ENCODE measurements at regions not wholly inside any gene's neighbourhood (a gene's known extent, or its start where the extent isn't known, plus 50 kb on each side); places are given as distances from the start of the nearest gene placed in this dataset.

DNA sequence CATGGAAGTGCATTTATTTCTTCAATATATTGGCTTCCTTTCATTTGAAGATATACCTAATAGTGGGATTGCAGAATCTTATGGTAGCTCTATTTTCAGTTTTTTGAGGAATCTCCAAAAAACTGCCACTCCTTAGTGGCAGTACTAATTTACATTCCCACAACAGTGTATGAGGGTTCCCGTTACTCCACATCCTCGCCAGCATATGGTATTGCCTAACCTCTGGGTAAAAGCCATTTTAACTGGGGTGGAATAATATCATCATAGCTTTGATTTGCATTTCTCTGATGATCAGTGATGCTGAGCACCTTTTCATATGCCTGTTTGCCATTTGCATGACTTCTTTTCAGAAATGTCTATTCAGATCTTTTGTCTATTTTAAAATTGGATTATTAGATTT, 471.9 kb upstream of the UBE2E3 start:
- H3K36me3 ChIP-seq (ENCODE audit: control insufficient read depth, insufficient read depth, low read length) = no peaks in the 10 kb centered on the region
- no peaks in the 10 kb centered on the region for H3K9me3 ChIP-seq (ENCODE audit: control insufficient read depth, insufficient read depth, low read depth, low read length)

DNA sequence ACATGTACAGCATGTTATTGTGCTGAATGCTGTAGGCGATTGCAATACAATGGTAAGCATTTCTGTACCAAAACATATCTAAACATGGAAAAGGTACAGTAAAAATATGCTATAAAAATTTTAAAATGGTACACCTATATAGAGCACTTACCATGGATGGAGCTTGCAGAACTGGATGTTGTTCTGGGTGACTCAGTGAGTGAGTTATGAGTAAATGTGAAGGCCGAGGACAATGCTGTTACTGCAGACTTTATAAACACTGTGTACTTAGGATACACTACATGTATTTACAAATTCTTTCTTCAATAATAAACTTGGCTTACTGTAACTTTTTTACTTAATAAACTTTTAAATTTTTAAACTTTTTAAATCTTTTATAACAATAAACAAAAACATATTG, 473.4 kb upstream of the UBE2E3 start:
- no peaks in the 10 kb centered on the region for H3K9me3 ChIP-seq (ENCODE audit: control insufficient read depth, insufficient read depth, low read depth, low read length)
- no peaks in the 10 kb centered on the region for H3K27me3 ChIP-seq (ENCODE audit: control insufficient read depth, insufficient read depth, low read length)
- no peak overlapping the region for H3K4me3 ChIP-seq (ENCODE audit: low read depth, low read length)
- H3K27ac ChIP-seq (ENCODE audit: low read depth, low read length) = no peak overlapping the region
- no peaks in the 10 kb centered on the region for H3K4me1 ChIP-seq (ENCODE audit: control insufficient read depth, insufficient read depth, low read length)
- H3K9ac ChIP-seq (ENCODE audit: low read length) = no peak overlapping the region
- no peaks in the 10 kb centered on the region for H3K36me3 ChIP-seq (ENCODE audit: control insufficient read depth, insufficient read depth, low read length)

More for the DNA sequence above, 471.9 kb upstream of the UBE2E3 start:
- Histone ChIP-seq H3K9ac (ENCODE audit: low read length) (no peak overlapping the region), H3K27me3 (ENCODE audit: control insufficient read depth, insufficient read depth, low read length) (no peaks in the 10 kb centered on the region), H3K4me1 (ENCODE audit: control insufficient read depth, insufficient read depth, low read length) (no peaks in the 10 kb centered on the region), H3K27ac (ENCODE audit: low read depth, low read length) (no peak overlapping the region), H3K4me3 (ENCODE audit: low read depth, low read length) (no peak overlapping the region)

DNA sequence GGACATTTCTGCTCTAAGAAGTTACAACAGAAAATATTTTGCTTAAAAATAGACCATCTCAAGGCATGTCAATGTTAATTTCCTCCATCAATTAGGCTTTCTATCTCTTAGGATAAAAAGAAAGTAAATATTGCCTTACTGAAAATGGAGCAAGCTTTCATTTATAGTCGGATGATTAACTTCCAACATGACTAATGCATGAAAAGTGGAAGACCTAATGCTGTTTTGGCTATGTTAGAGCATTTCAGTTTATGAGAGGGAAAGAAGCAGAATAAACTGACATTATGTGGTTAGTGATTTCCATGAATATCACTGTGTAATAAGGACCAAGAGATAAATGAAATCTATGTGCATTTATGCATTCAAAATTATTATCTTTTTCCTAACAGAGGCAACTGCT, 475.2 kb upstream of the UBE2E3 start:
- H3K9ac ChIP-seq (ENCODE audit: low read length) = no peak overlapping the region
- H3K9me3 ChIP-seq (ENCODE audit: control insufficient read depth, insufficient read depth, low read depth, low read length) = no peaks in the 10 kb centered on the region
- no peak overlapping the region for H3K4me3 ChIP-seq (ENCODE audit: low read depth, low read length)
- H3K36me3 ChIP-seq (ENCODE audit: control insufficient read depth, insufficient read depth, low read length) = no peaks in the 10 kb centered on the region
- no peak overlapping the region for H3K27ac ChIP-seq (ENCODE audit: low read depth, low read length)
- no peaks in the 10 kb centered on the region for H3K27me3 ChIP-seq (ENCODE audit: control insufficient read depth, insufficient read depth, low read length)
- no peaks in the 10 kb centered on the region for H3K4me1 ChIP-seq (ENCODE audit: control insufficient read depth, insufficient read depth, low read length)

DNA sequence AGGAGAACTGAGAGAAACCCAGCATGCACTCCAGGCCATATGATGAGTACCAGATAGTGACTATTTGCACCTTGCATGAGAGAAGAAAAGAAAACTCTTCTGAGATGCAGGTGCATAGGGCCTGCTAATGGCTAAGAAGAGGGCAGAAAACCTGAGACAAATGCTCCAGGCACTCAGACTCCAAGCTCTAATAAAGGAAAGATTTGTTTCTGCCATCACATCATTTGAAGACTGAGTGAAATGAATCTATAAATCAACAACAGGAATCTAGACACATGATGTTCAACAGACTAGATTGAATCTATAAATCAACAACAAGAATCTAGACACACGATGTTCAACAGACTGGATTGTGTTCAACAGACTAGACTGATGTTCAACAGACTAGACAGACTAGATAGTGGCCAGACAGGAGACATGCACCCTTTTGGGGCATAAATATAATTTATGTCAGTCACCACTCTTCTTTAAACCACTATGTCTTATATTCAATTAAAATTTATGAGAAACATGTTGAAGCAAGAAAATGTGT, 482.7 kb upstream of the UBE2E3 start:
- H3K9me3 ChIP-seq (ENCODE audit: control insufficient read depth, insufficient read depth, low read depth, low read length) = no peaks in the 10 kb centered on the region
- H3K4me3 ChIP-seq (ENCODE audit: low read depth, low read length) = no peak overlapping the region
- H3K27me3 ChIP-seq (ENCODE audit: control insufficient read depth, insufficient read depth, low read length) = no peaks in the 10 kb centered on the region
- H3K27ac ChIP-seq (ENCODE audit: low read depth, low read length) = no peak overlapping the region
- no peak overlapping the region for H3K9ac ChIP-seq (ENCODE audit: low read length)
- H3K36me3 ChIP-seq (ENCODE audit: control insufficient read depth, insufficient read depth, low read length) = no peaks in the 10 kb centered on the region
- no peaks in the 10 kb centered on the region for H3K4me1 ChIP-seq (ENCODE audit: control insufficient read depth, insufficient read depth, low read length)

DNA sequence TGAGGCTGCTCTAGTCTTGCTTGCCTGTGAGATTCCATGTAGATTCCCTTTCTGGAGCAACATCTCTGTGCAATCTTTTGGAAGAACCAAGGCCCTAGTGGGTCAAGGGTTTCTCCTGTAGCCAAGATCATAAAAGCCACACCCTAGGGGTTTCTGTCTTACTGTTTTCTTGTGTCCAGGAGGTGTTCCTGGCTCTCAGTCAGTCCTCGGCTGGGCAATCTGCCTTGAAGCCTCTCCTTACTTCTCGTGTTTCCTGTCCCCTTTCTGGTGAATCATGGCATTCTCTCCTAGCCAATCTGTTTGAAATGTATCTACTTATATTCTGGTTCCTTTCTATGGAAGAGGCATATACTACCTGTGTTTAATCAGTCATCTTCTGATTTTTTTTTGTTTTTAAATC, 484.8 kb upstream of the UBE2E3 start:
- H3K9ac ChIP-seq (ENCODE audit: low read length) = no peak overlapping the region
- no peak overlapping the region for H3K4me3 ChIP-seq (ENCODE audit: low read depth, low read length)
- no peaks in the 10 kb centered on the region for H3K4me1 ChIP-seq (ENCODE audit: control insufficient read depth, insufficient read depth, low read length)
- H3K27ac ChIP-seq (ENCODE audit: low read depth, low read length) = no peak overlapping the region
- H3K9me3 ChIP-seq (ENCODE audit: control insufficient read depth, insufficient read depth, low read depth, low read length) = no peaks in the 10 kb centered on the region
- no peaks in the 10 kb centered on the region for H3K36me3 ChIP-seq (ENCODE audit: control insufficient read depth, insufficient read depth, low read length)
- H3K27me3 ChIP-seq (ENCODE audit: control insufficient read depth, insufficient read depth, low read length) = no peaks in the 10 kb centered on the region

DNA sequence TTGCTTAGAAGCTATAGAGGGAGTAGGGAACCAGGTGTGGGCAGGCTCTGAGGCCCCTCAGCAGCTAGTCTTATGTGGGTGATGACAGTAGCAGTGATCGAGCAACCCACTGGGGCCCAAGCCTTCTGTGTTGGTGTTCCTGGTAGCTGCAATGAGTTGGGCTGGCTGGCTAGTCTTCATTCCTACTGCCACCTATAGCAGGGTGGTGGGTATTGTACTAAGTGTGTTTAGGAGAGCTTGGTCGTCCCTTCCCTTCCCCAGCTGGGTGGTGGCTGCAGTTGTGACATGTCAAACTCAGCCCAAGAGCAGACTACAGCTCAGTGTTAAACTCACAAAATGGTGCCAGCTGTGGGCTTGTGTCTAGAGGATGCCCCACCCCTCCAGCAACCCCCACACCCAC, 486.1 kb upstream of the UBE2E3 start:
- H3K4me3 ChIP-seq (ENCODE audit: low read depth, low read length) = no peak overlapping the region
- no peaks in the 10 kb centered on the region for H3K4me1 ChIP-seq (ENCODE audit: control insufficient read depth, insufficient read depth, low read length)

DNA sequence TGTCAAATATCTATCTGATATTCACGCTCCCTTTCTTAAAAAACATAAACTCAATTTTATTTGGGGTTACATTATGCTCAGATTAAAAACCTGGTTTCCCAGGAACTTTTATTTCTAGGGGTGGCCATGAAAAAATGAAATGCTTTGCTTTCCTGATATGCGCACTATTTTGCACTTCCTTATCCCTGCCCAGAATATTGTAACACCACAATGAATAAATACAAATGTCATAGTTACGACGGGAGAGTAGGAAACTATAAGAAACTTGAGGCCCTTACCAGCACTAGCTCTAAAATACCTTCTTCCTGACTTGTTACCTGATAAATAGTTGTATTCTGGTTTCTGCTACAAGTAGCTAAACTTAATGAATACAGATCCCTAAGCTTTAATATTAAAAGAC, 475.6 kb upstream of the CWC22 start:
- H3K27ac ChIP-seq (ENCODE audit: low read depth, low read length) = no peak overlapping the region
- H3K9ac ChIP-seq (ENCODE audit: low read length) = no peak overlapping the region
- H3K4me1 ChIP-seq (ENCODE audit: control insufficient read depth, insufficient read depth, low read length) = no peaks in the 10 kb centered on the region
- no peak overlapping the region for H3K4me3 ChIP-seq (ENCODE audit: low read depth, low read length)
- H3K9me3 ChIP-seq (ENCODE audit: control insufficient read depth, insufficient read depth, low read depth, low read length) = no peaks in the 10 kb centered on the region
- H3K36me3 ChIP-seq (ENCODE audit: control insufficient read depth, insufficient read depth, low read length) = no peaks in the 10 kb centered on the region
- no peaks in the 10 kb centered on the region for H3K27me3 ChIP-seq (ENCODE audit: control insufficient read depth, insufficient read depth, low read length)

More for the DNA sequence above, 486.1 kb upstream of the UBE2E3 start:
- H3K27ac ChIP-seq (ENCODE audit: low read depth, low read length) = no peak overlapping the region
- H3K9me3 ChIP-seq (ENCODE audit: control insufficient read depth, insufficient read depth, low read depth, low read length) = no peaks in the 10 kb centered on the region
- no peaks in the 10 kb centered on the region for H3K27me3 ChIP-seq (ENCODE audit: control insufficient read depth, insufficient read depth, low read length)
- H3K36me3 ChIP-seq (ENCODE audit: control insufficient read depth, insufficient read depth, low read length) = no peaks in the 10 kb centered on the region
- H3K9ac ChIP-seq (ENCODE audit: low read length) = no peak overlapping the region

DNA sequence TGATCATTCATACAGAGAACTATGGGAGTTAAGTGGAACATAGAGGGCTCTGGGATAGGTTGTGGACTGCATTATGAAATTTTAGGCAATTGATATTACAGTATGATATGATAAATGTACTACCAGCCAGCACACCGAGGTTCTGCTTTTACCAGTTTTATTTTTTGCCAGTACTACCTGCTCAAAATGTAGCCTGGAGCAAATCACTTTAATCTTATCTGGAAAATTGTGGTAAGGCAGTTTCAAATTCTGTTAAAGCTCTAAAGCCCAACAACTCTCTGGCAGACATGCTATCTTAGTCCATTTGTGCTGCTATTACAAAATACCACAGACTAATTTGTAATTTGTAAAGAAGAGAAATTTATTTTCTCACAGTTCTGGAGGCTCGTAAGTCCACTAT, 474.9 kb upstream of the CWC22 start:
- H3K27me3 ChIP-seq (ENCODE audit: control insufficient read depth, insufficient read depth, low read length) = no peaks in the 10 kb centered on the region
- H3K27ac ChIP-seq (ENCODE audit: low read depth, low read length) = no peak overlapping the region
- H3K4me1 ChIP-seq (ENCODE audit: control insufficient read depth, insufficient read depth, low read length) = no peaks in the 10 kb centered on the region
- H3K4me3 ChIP-seq (ENCODE audit: low read depth, low read length) = no peak overlapping the region
- H3K9me3 ChIP-seq (ENCODE audit: control insufficient read depth, insufficient read depth, low read depth, low read length) = no peaks in the 10 kb centered on the region
- H3K9ac ChIP-seq (ENCODE audit: low read length) = no peak overlapping the region
- H3K36me3 ChIP-seq (ENCODE audit: control insufficient read depth, insufficient read depth, low read length) = no peaks in the 10 kb centered on the region

DNA sequence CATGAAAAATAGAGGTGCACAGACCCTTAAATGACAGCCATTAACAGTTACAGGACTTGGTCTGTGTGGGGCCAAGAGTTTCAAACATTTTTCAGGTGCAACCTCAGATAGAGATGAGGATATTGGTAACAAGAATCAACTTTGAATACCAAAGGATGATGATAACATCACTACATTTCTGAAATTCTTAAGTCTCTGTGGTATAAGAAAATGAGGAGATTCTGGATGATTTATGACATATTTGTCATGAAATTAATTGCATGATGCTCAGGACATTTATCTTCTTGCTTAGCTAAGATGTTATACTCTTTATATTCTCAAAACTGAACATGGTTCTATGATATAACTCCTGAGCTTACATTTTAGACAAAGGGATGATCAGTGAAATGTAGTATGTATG, 471.8 kb upstream of the CWC22 start:
- Histone ChIP-seq H3K36me3 (ENCODE audit: control insufficient read depth, insufficient read depth, low read length) (no peaks in the 10 kb centered on the region), H3K4me3 (ENCODE audit: low read depth, low read length) (no peak overlapping the region), H3K9me3 (ENCODE audit: control insufficient read depth, insufficient read depth, low read depth, low read length) (no peaks in the 10 kb centered on the region), H3K9ac (ENCODE audit: low read length) (no peak overlapping the region), H3K27me3 (ENCODE audit: control insufficient read depth, insufficient read depth, low read length) (no peaks in the 10 kb centered on the region), H3K27ac (ENCODE audit: low read depth, low read length) (no peak overlapping the region), H3K4me1 (ENCODE audit: control insufficient read depth, insufficient read depth, low read length) (no peaks in the 10 kb centered on the region)

DNA sequence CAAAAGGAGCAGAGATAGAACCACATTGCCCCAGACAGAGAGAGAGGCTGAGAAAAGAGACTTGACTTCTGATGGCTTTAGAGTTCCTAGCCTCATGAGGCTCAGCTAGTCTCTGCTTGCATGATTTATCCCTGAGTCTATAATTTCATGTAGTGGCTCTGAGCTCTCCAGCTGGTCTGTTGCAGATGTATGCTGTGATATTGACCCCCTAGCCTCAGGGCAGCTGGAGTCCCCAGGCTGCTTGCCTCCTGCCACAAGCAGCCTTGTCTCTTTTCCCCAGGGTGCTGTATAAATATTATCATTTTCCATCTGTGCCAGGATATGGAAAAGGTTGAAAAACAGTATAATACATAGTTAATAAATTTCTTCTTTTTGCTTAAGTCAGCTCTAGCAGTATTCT, 467.6 kb upstream of the CWC22 start:
- Histone ChIP-seq H3K9me3 (ENCODE audit: control insufficient read depth, insufficient read depth, low read depth, low read length) (no peaks in the 10 kb centered on the region), H3K27me3 (ENCODE audit: control insufficient read depth, insufficient read depth, low read length) (no peaks in the 10 kb centered on the region), H3K36me3 (ENCODE audit: control insufficient read depth, insufficient read depth, low read length) (no peaks in the 10 kb centered on the region), H3K4me3 (ENCODE audit: low read depth, low read length) (no peak overlapping the region), H3K27ac (ENCODE audit: low read depth, low read length) (no peak overlapping the region), H3K9ac (ENCODE audit: low read length) (no peak overlapping the region), H3K4me1 (ENCODE audit: control insufficient read depth, insufficient read depth, low read length) (no peaks in the 10 kb centered on the region)

DNA sequence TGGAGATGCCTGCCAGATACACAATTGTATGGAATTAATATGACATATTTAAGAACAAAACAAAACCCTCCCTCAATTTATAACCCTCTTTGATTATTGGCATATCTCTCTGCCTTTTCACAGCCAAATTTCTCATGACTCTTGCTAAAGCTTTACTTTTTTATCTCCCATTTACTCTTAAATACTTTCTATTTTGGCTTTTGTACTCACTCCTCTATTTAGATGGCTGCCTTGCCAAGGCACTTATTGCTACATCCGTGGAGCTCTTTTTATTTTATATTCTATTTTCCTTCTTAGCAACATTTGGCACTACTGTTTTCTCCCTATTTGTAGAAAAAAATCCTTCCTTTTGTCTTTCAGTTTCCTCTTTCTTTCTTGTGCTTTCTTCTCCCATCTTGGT, 466.4 kb upstream of the CWC22 start:
- no peaks in the 10 kb centered on the region for H3K27me3 ChIP-seq (ENCODE audit: control insufficient read depth, insufficient read depth, low read length)
- no peaks in the 10 kb centered on the region for H3K36me3 ChIP-seq (ENCODE audit: control insufficient read depth, insufficient read depth, low read length)
- H3K27ac ChIP-seq (ENCODE audit: low read depth, low read length) = no peak overlapping the region
- H3K9me3 ChIP-seq (ENCODE audit: control insufficient read depth, insufficient read depth, low read depth, low read length) = no peaks in the 10 kb centered on the region
- no peak overlapping the region for H3K9ac ChIP-seq (ENCODE audit: low read length)
- no peak overlapping the region for H3K4me3 ChIP-seq (ENCODE audit: low read depth, low read length)
- H3K4me1 ChIP-seq (ENCODE audit: control insufficient read depth, insufficient read depth, low read length) = no peaks in the 10 kb centered on the region

DNA sequence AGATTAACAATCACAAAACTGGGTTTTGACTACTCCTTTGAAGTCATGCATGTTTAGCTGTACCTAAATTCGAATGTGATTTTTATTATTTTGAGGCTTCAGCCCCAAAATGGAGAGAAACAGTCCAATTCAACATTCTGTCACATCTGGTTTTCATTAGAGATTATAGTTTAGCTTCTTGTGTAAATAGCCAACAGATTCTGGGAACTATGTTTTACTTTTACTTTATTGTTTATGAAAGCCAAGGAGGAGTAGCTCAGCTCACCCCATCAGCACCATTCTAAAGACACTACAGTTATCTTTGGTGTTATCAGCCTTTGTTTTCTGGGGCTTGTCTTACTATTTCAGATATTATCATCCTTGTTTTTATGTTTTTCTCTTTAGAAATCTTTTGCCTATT, 465.0 kb upstream of the CWC22 start:
- H3K4me3 ChIP-seq (ENCODE audit: low read depth, low read length) = no peak overlapping the region
- H3K4me1 ChIP-seq (ENCODE audit: control insufficient read depth, insufficient read depth, low read length) = no peaks in the 10 kb centered on the region
- H3K36me3 ChIP-seq (ENCODE audit: control insufficient read depth, insufficient read depth, low read length) = no peaks in the 10 kb centered on the region
- no peaks in the 10 kb centered on the region for H3K27me3 ChIP-seq (ENCODE audit: control insufficient read depth, insufficient read depth, low read length)
- no peaks in the 10 kb centered on the region for H3K9me3 ChIP-seq (ENCODE audit: control insufficient read depth, insufficient read depth, low read depth, low read length)
- no peak overlapping the region for H3K27ac ChIP-seq (ENCODE audit: low read depth, low read length)
- H3K9ac ChIP-seq (ENCODE audit: low read length) = no peak overlapping the region

All from HUES6 (cell line).